CD4-positive, alpha-beta memory T cell (primary cell): ENCODE measurements at regions not wholly inside any gene's neighbourhood (a gene's known extent, or its start where the extent isn't known, plus 50 kb on each side); places are given as distances from the start of the nearest gene placed in this dataset.
A peak's percentile ranks its signal among the peaks of the same experiment; 100 is the strongest.
"Not testable (repeated sequence)": the region's sequence is repeated elsewhere in the genome, so short reads cannot be mapped to it uniquely, and the experiment has no call there.

Experiments
- CTCF ChIA-PET: fragments of 350-600 bp; sonication (Branson Sonifier 250); formaldehyde crosslinking; loops from one replicate; lab custom pipeline; 2021; ENCODE audit warnings: inconsistent platforms; ENCODE audit not compliant: partially characterized antibody; lab: Charles Lee
- POLR2A ChIA-PET: fragments of 350-600 bp; sonication (Branson Sonifier 250); formaldehyde crosslinking; loops from one replicate; lab custom pipeline; 2021; ENCODE audit not compliant: partially characterized antibody; lab: Charles Lee
- DNase-seq, 5 donors: peaks; one replicate each; pipeline versions ENCODE4 v3.0.0 to v3.0.0-alpha.2; 2020 to 2022; ENCODE audit warnings: mixed read lengths in 1 of 5
- H3K27ac ChIP-seq: one replicate; pipeline ENCODE4 v1.7.0; 2013; ENCODE audit warnings: low read depth, low read length
- H3K27me3 ChIP-seq: 2 replicates; pipeline ENCODE4 v1.7.0; 2013; ENCODE audit warnings: mild to moderate bottlenecking, low read length, moderate library complexity; ENCODE audit not compliant: insufficient read depth
- H3K36me3 ChIP-seq: 2 replicates; pipeline ENCODE4 v1.7.0; 2013; ENCODE audit warnings: mild to moderate bottlenecking, low read length, moderate library complexity; ENCODE audit not compliant: insufficient read depth
- H3K4me1 ChIP-seq: 2 replicates; pipeline ENCODE4 v1.7.0; 2013; ENCODE audit warnings: mild to moderate bottlenecking, low read length, moderate library complexity; ENCODE audit not compliant: insufficient read depth
- H3K4me3 ChIP-seq, 2 donors: one replicate each; pipeline ENCODE4 v1.7.0; 2013; ENCODE audit warnings: low read length in 2 of 2, mild to moderate bottlenecking in 1 of 2
- H3K9me3 ChIP-seq, 2 donors: one replicate each; pipeline ENCODE4 v1.7.0; 2013; ENCODE audit warnings: low read length in 2 of 2, control low read depth in 1 of 2; ENCODE audit not compliant: control insufficient read depth in 1 of 2
- H3K27ac Mint-ChIP-seq, 7 donors: one replicate each; pipeline ENCODE4 v1.8.0; 2020 to 2021; ENCODE audit warnings: mixed read lengths in 7 of 7, mild to moderate bottlenecking in 6 of 7, inconsistent platforms in 3 of 7, moderate library complexity in 3 of 7
- H3K27me3 Mint-ChIP-seq, 2 donors: one replicate each; pipeline ENCODE4 v1.8.0; 2020 to 2021; ENCODE audit warnings: mixed read lengths in 2 of 2
- H3K36me3 Mint-ChIP-seq, 2 donors: one replicate each; pipeline ENCODE4 v1.8.0; 2020 to 2021; ENCODE audit warnings: mixed read lengths in 2 of 2, inconsistent platforms in 1 of 2, mild to moderate bottlenecking in 1 of 2
- H3K4me1 Mint-ChIP-seq, 4 donors: one replicate each; pipeline ENCODE4 v1.8.0; 2020 to 2021; ENCODE audit warnings: mixed read lengths in 4 of 4, mild to moderate bottlenecking in 1 of 4
- H3K4me3 Mint-ChIP-seq, 8 donors: one replicate each; pipeline ENCODE4 v1.8.0; 2020 to 2021; ENCODE audit warnings: mixed read lengths in 8 of 8, mild to moderate bottlenecking in 7 of 8, moderate library complexity in 6 of 8, inconsistent platforms in 3 of 8
- H3K9me3 Mint-ChIP-seq, 8 donors: one replicate each; pipeline ENCODE4 v1.8.0; 2020 to 2021; ENCODE audit warnings: mixed read lengths in 8 of 8, mild to moderate bottlenecking in 5 of 8, inconsistent platforms in 3 of 8, moderate library complexity in 1 of 8
- intact Hi-C: fragments of 100-400 bp; cut with micrococcal nuclease; formaldehyde crosslinking; loops from one replicate; pipeline ENCODE4 v1.15.1; 2023

GRCh38 chr20:19867940-19868371 lies 109.9 kb downstream of the RIN2 start:
- no peak for DNase-seq
- no peak overlapping the region for H3K4me3 Mint-ChIP-seq
- intact Hi-C loops = no loop called here

GRCh38 chr20:19868441-19868840 lies 110.4 kb downstream of the RIN2 start:
- CTCF ChIA-PET = no interaction called here
- H3K4me1 ChIP-seq = no peaks in the 10 kb centered on the region

More at GRCh38 chr20:19867940-19868371, 109.9 kb downstream of the RIN2 start:
- no peaks in the 10 kb centered on the region for H3K36me3 Mint-ChIP-seq
- H3K36me3 ChIP-seq = no peaks in the 10 kb centered on the region
- peaks cover 0 to 1% (median 0%) of the 10 kb centered on the region in 8 donors for H3K9me3 Mint-ChIP-seq
- H3K27me3 Mint-ChIP-seq = peaks cover 3 to 8% of the 10 kb centered on the region in 2 donors
- no peaks in the 10 kb centered on the region for H3K27me3 ChIP-seq
- no peak overlapping the region for H3K27ac ChIP-seq
- no peaks in the 10 kb centered on the region for H3K9me3 ChIP-seq
- POLR2A ChIA-PET = no interaction called here
- H3K27ac Mint-ChIP-seq = no peak overlapping the region
- CTCF ChIA-PET = no interaction called here
- H3K4me1 ChIP-seq = no peaks in the 10 kb centered on the region
- H3K4me1 Mint-ChIP-seq = no peaks in the 10 kb centered on the region
- no peak overlapping the region for H3K4me3 ChIP-seq

GRCh38 chr20:19872001-19872400 lies 113.9 kb downstream of the RIN2 start:
- H3K4me3 Mint-ChIP-seq = no peak overlapping the region
- DNase-seq = no peak
- Histone ChIP-seq H3K4me1 (no peaks in the 10 kb centered on the region), H3K4me3 (no peak overlapping the region), H3K36me3 (no peaks in the 10 kb centered on the region), H3K27me3 (no peaks in the 10 kb centered on the region), H3K27ac (no peak overlapping the region), H3K9me3 (no peaks in the 10 kb centered on the region)
- ChIA-PET POLR2A (no interaction called here), CTCF (no interaction called here)
- peaks cover 0 to 5% (median 0%) of the 10 kb centered on the region in 8 donors for H3K9me3 Mint-ChIP-seq
- peaks cover 0 to 3% (median 0%) of the 10 kb centered on the region in 4 donors for H3K4me1 Mint-ChIP-seq
- intact Hi-C loops = no loop called here
- no peaks in the 10 kb centered on the region for H3K36me3 Mint-ChIP-seq
- H3K27ac Mint-ChIP-seq = no peak overlapping the region
- H3K27me3 Mint-ChIP-seq = peaks cover 2 to 3% of the 10 kb centered on the region in 2 donors

More at GRCh38 chr20:19868441-19868840, 110.4 kb downstream of the RIN2 start:
- Histone ChIP-seq H3K9me3 (no peaks in the 10 kb centered on the region), H3K36me3 (no peaks in the 10 kb centered on the region), H3K27me3 (no peaks in the 10 kb centered on the region), H3K4me3 (no peak overlapping the region), H3K27ac (no peak overlapping the region)
- no peak overlapping the region for H3K27ac Mint-ChIP-seq
- POLR2A ChIA-PET = no interaction called here
- H3K4me1 Mint-ChIP-seq = no peaks in the 10 kb centered on the region
- no peaks in the 10 kb centered on the region for H3K36me3 Mint-ChIP-seq
- intact Hi-C loops = no loop called here
- no peak for DNase-seq
- peaks cover 0 to 1% (median 0%) of the 10 kb centered on the region in 8 donors for H3K9me3 Mint-ChIP-seq
- H3K4me3 Mint-ChIP-seq = no peak overlapping the region
- H3K27me3 Mint-ChIP-seq = peaks cover 3 to 6% of the 10 kb centered on the region in 2 donors

GRCh38 chr20:19874040-19874727 lies 116.1 kb downstream of the RIN2 start:
- H3K36me3 ChIP-seq = no peaks in the 10 kb centered on the region
- CTCF ChIA-PET = no interaction called here
- POLR2A ChIA-PET = no interaction called here
- intact Hi-C loops = no loop called here
- no peaks in the 10 kb centered on the region for H3K9me3 ChIP-seq
- Mint-ChIP-seq H3K4me3 (no peak overlapping the region), H3K9me3 (peaks cover 0 to 5% (median 0%) of the 10 kb centered on the region in 8 donors), H3K27me3 (peaks cover 0 to 6% of the 10 kb centered on the region in 2 donors), H3K27ac (no peak overlapping the region), H3K4me1 (peaks cover 0 to 3% (median 0%) of the 10 kb centered on the region in 4 donors), H3K36me3 (no peaks in the 10 kb centered on the region)
- H3K27me3 ChIP-seq = no peaks in the 10 kb centered on the region
- no peaks in the 10 kb centered on the region for H3K4me1 ChIP-seq
- no peak overlapping the region for H3K27ac ChIP-seq
- DNase-seq = no peak
- no peak overlapping the region for H3K4me3 ChIP-seq

GRCh38 chr20:19875376-19876221 lies 117.5 kb downstream of the RIN2 start:
- Histone ChIP-seq H3K27me3 (no peaks in the 10 kb centered on the region), H3K27ac (no peak overlapping the region), H3K4me3 (no peak overlapping the region), H3K36me3 (no peaks in the 10 kb centered on the region), H3K9me3 (no peaks in the 10 kb centered on the region), H3K4me1 (no peaks in the 10 kb centered on the region)
- Mint-ChIP-seq H3K4me3 (no peak overlapping the region), H3K36me3 (no peaks in the 10 kb centered on the region), H3K9me3 (peaks cover 0 to 5% (median under 1%) of the 10 kb centered on the region in 8 donors), H3K4me1 (peaks cover 0 to 3% (median 0%) of the 10 kb centered on the region in 4 donors), H3K27me3 (peaks cover 0 to 5% of the 10 kb centered on the region in 2 donors), H3K27ac (peak overlapping the region in 1 of 7 donors; percentile 3)
- DNase-seq = no peak
- ChIA-PET POLR2A (no interaction called here), CTCF (no interaction called here)
- intact Hi-C loops = no loop called here

GRCh38 chr20:19876828-19877460 lies 118.9 kb downstream of the RIN2 start:
- Mint-ChIP-seq H3K27me3 (peaks cover 0 to 3% of the 10 kb centered on the region in 2 donors), H3K4me3 (no peak overlapping the region), H3K9me3 (peaks cover 0 to 5% (median under 1%) of the 10 kb centered on the region in 8 donors), H3K36me3 (no peaks in the 10 kb centered on the region), H3K27ac (peak overlapping the region in 1 of 7 donors; percentile 62), H3K4me1 (peaks cover 0 to 3% (median 0%) of the 10 kb centered on the region in 4 donors)
- Histone ChIP-seq H3K4me3 (no peak overlapping the region), H3K4me1 (no peaks in the 10 kb centered on the region), H3K36me3 (no peaks in the 10 kb centered on the region), H3K9me3 (no peaks in the 10 kb centered on the region), H3K27me3 (no peaks in the 10 kb centered on the region), H3K27ac (no peak overlapping the region)
- ChIA-PET POLR2A (no interaction called here), CTCF (no interaction called here)
- no peak for DNase-seq
- intact Hi-C loops = no loop called here

GRCh38 chr20:19879874-19880255 lies 121.8 kb downstream of the RIN2 start:
- CTCF ChIA-PET, intact Hi-C loops: not testable (repeated sequence)

More at GRCh38 chr20:19879874-19880255, 121.8 kb downstream of the RIN2 start:
- H3K36me3 ChIP-seq, H3K9me3 ChIP-seq, POLR2A ChIA-PET, H3K27ac Mint-ChIP-seq, H3K4me1 Mint-ChIP-seq, H3K36me3 Mint-ChIP-seq, H3K4me3 Mint-ChIP-seq, H3K27ac ChIP-seq, DNase-seq, H3K4me3 ChIP-seq, H3K27me3 ChIP-seq, H3K9me3 Mint-ChIP-seq, H3K27me3 Mint-ChIP-seq, H3K4me1 ChIP-seq: not testable (repeated sequence)
